ENCODE measurements at regions not wholly inside any gene's neighbourhood (a gene's known extent, or its start where the extent isn't known, plus 50 kb on each side); places are given as distances from the start of the nearest gene placed in this dataset.

GRCh38 chr3:153595186-153595815, 433.3 kb downstream of the RAP2B start:
- Mint-ChIP-seq H3K4me3 (ENCODE audit: unreplicated experiment) (no peak overlapping the region), H3K27ac (ENCODE audit: unreplicated experiment) (no peak overlapping the region), H3K9me3 (ENCODE audit: unreplicated experiment) (no peaks in the 10 kb centered on the region), H3K36me3 (ENCODE audit: unreplicated experiment) (no peaks in the 10 kb centered on the region), H3K4me1 (ENCODE audit: unreplicated experiment) (peaks cover 2% of the 10 kb centered on the region), H3K27me3 (ENCODE audit: unreplicated experiment) (peaks cover 33% of the 10 kb centered on the region)
- DNase-seq (ENCODE audit: extremely low spot score, unreplicated experiment), result no peak
- TF ChIP-seq CTCF (IDR thresholded peaks at IDR 0.05), result peak; percentile 79

- Mint-ChIP-seq H3K4me1 (ENCODE audit: unreplicated experiment) (peaks cover 2% of the 10 kb centered on the region), H3K27me3 (ENCODE audit: unreplicated experiment) (peaks cover 31% of the 10 kb centered on the region), H3K4me3 (ENCODE audit: unreplicated experiment) (no peak overlapping the region), H3K27ac (ENCODE audit: unreplicated experiment) (no peak overlapping the region), H3K36me3 (ENCODE audit: unreplicated experiment) (no peaks in the 10 kb centered on the region), H3K9me3 (ENCODE audit: unreplicated experiment) (no peaks in the 10 kb centered on the region)
- TF ChIP-seq CTCF (IDR thresholded peaks at IDR 0.05), result no peak
- no peak for DNase-seq (ENCODE audit: extremely low spot score, unreplicated experiment)
These were observed 434.4 kb downstream of the RAP2B start for GRCh38 chr3:153596401-153596800.

GRCh38 chr3:153599685-153600084, 437.7 kb downstream of the RAP2B start:
- no peak overlapping the region for H3K4me3 Mint-ChIP-seq (ENCODE audit: unreplicated experiment)
- H3K4me1 Mint-ChIP-seq (ENCODE audit: unreplicated experiment), result peaks cover 2% of the 10 kb centered on the region
- no peaks in the 10 kb centered on the region for H3K36me3 Mint-ChIP-seq (ENCODE audit: unreplicated experiment)
- peaks cover 34% of the 10 kb centered on the region for H3K27me3 Mint-ChIP-seq (ENCODE audit: unreplicated experiment)
- TF ChIP-seq CTCF (IDR thresholded peaks at IDR 0.05), result no peak
- DNase-seq (ENCODE audit: extremely low spot score, unreplicated experiment), result no peak
- no peak overlapping the region for H3K27ac Mint-ChIP-seq (ENCODE audit: unreplicated experiment)
- no peaks in the 10 kb centered on the region for H3K9me3 Mint-ChIP-seq (ENCODE audit: unreplicated experiment)

- no peak for DNase-seq (ENCODE audit: extremely low spot score, unreplicated experiment)
- Mint-ChIP-seq H3K27me3 (ENCODE audit: unreplicated experiment) (peaks cover 45% of the 10 kb centered on the region), H3K4me3 (ENCODE audit: unreplicated experiment) (no peak overlapping the region), H3K27ac (ENCODE audit: unreplicated experiment) (no peak overlapping the region), H3K9me3 (ENCODE audit: unreplicated experiment) (no peaks in the 10 kb centered on the region), H3K36me3 (ENCODE audit: unreplicated experiment) (no peaks in the 10 kb centered on the region), H3K4me1 (ENCODE audit: unreplicated experiment) (no peaks in the 10 kb centered on the region)
- no peak for TF ChIP-seq CTCF (IDR thresholded peaks at IDR 0.05)
These were observed 438.9 kb downstream of the RAP2B start for GRCh38 chr3:153600896-153601295.

- no peak overlapping the region for H3K27ac Mint-ChIP-seq (ENCODE audit: unreplicated experiment)
- H3K9me3 Mint-ChIP-seq (ENCODE audit: unreplicated experiment), result no peaks in the 10 kb centered on the region
- peaks cover 48% of the 10 kb centered on the region for H3K27me3 Mint-ChIP-seq (ENCODE audit: unreplicated experiment)
- no peak for TF ChIP-seq CTCF (IDR thresholded peaks at IDR 0.05)
- no peak for DNase-seq (ENCODE audit: extremely low spot score, unreplicated experiment)
- H3K4me3 Mint-ChIP-seq (ENCODE audit: unreplicated experiment), result no peak overlapping the region
- no peaks in the 10 kb centered on the region for H3K4me1 Mint-ChIP-seq (ENCODE audit: unreplicated experiment)
- H3K36me3 Mint-ChIP-seq (ENCODE audit: unreplicated experiment), result no peaks in the 10 kb centered on the region
These were observed 439.4 kb downstream of the RAP2B start for GRCh38 chr3:153601374-153601853.
